Stimulated activated CD8-positive, alpha-beta memory T cell treated with anti-CD3 and anti-CD28 coated beads, Interleukin-4, amount 100 ng/mL, for 48 hours (primary cell): ENCODE measurements at regions not wholly inside any gene's neighbourhood (a gene's known extent, or its start where the extent isn't known, plus 50 kb on each side); places are given as distances from the start of the nearest gene placed in this dataset.

Source experiments
- DNase-seq: peaks from one replicate; pipeline ENCODE4 v3.0.0-alpha.2; 2020

- no peak for DNase-seq
Observed at GRCh38 chr1:239805042-239805441, 286.6 kb upstream of the FMN2 start.

DNA sequence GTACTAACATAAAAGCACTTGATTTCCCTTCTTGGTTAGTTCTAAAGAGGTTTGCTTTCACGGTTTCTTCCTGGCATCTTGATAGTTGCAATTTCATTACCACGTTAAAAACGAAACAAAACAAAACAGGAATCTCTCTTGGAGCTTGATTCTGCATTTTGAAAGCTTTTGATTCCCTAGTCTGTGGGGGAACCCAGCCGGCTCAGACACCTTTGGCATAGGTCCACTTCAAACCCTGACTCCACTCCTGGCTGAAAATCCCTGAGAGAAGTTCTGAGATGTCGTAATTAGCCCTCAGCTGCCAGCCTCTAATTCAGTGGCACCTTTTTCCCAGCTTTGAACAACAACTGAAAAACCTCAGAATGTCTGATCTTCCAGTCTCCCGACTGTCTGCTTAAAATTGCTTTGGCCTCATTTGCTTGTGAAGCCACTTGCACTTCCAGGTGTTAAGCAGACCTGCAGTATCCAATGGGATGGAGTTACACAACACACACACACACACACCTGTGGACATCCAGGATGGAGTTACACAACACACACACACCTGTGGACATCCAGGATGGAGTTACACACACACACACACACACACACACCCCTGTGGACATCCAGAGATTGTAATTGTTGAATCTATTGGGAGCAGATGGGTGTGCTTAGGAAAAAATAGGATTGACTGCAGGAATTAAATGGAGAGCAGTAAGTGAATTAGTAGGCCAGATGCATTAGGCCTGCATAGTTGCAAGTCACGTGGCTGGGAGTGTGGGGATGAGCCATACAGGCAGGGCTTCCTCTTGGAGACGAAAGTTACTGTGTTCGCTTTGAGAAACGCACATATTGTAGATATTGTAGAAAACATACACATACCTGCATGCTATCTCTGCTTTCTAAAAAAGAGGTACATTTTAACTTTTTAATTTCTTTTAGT lies 285.6 kb upstream of the FMN2 start:
- DNase-seq = no peak

- no peak for DNase-seq
Observed at GRCh38 chr1:239806897-239807296, 284.8 kb upstream of the FMN2 start.

- DNase-seq = no peak
Observed at GRCh38 chr1:239807361-239807760, 284.3 kb upstream of the FMN2 start.

GRCh38 chr1:239810061-239810481 lies 281.6 kb upstream of the FMN2 start:
- DNase-seq = no peak

DNA sequence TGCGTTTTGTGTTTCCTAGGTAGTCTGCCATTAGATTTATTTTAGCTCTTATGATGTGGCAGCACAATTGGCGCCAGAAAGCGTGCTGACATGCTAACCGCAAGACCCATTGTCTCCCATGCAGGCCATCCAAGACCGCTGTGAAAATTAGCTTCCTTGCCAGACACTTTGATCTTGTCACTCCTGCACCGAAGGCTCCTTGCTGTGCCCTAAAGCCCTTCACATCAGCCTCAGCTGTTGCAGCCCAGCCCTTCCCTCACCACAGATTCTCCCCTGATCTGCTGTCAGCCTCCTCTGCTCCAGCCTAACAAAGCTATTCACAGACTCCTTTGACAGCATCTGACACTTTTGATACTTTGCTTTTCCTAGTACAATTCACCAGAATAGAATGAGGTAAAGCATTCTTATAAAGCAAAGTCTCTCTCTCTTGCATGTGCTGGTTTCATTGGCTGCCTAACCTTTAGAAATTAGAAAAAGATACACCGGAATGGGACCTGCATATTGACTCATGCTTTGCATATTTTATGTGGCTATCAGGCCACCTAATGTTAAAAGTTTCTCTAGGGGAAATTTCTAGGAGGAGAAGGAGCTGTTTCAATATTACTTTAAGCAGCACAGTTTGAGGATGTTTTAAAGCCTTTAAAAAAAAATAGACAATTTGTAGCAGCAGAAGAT lies 280.3 kb upstream of the FMN2 start:
- DNase-seq = no peak

- no peak for DNase-seq
Observed at GRCh38 chr1:239812580-239812979, 279.1 kb upstream of the FMN2 start.

DNA sequence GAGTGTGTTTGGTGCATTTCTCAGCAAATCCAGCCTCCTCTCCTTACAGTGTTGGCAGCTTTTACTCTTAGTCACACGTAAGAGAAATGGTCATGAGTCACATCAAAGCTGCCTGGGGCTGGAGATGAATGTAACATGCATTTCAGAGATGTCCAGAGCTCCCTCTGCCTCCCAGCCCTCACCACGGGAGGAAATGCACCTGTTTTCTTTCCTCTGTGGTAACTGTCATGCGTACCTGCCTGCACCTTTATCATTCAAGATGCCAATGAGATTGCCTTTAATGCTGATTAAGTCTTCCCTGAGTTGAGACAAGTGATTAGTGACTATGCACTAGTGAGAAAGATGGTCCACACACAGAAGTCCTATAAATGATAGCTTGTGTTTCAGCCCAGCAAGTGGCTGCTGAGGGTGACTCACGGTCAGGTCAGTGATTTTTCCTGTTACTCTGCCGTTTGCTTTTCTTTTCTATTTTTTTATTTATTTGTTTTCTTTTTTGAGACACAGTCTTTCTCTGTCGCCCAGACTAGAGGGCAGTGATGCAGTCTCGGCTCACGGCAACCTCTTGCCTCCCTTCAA lies 277.3 kb upstream of the FMN2 start:
- peak; percentile 52 for DNase-seq

DNA sequence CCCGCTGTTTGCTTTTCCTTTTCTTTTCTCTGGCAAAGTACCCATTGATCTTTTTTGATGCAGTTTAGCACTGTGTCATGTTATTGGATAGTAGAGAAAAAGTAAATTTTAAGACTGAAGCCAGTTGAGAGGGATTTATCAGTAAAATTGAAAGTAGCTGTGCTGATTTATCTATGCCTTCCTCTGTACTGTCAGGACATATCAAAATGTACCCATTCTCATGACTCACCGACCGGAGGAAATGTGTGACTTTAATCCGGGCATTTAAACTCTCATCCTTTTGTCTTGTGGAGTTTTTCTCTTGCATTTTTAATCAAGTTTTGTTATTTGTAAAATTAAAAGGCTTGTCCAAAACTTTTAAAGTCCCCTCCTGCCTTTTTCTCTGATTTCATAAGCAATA lies 276.6 kb upstream of the FMN2 start:
- DNase-seq = no peak

- no peak for DNase-seq
Observed at GRCh38 chr1:239816081-239816782, 275.5 kb upstream of the FMN2 start.

GRCh38 chr1:239817276-239817675 lies 274.4 kb upstream of the FMN2 start:
- DNase-seq = no peak

- DNase-seq = no peak
Observed at GRCh38 chr1:239817801-239818200, 273.9 kb upstream of the FMN2 start.

- no peak for DNase-seq
Observed at GRCh38 chr1:239819096-239819495, 272.6 kb upstream of the FMN2 start.

DNA sequence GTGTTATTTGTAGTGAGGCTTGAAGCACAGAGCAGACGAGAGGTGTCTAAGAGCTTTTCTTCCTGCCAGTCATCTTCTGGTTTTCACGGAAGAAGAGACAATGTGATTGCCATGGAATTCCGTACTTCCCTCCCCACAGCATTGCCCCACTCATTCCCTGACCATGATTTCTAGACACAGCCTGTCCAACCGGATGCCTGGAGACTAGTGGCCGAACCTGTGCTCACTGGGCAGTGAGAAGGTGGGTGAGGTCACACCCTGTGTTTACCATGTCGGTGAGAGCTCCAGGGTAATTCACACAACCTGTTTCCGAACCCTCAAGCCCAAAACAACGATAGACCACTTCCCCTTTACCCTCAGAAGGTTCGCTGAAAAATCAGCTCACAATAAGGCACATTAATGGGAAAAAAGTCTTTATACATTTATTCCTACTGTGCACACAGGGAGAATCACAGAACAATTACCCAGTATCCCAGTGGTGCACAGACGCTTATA lies 271.9 kb upstream of the FMN2 start:
- no peak for DNase-seq

DNA sequence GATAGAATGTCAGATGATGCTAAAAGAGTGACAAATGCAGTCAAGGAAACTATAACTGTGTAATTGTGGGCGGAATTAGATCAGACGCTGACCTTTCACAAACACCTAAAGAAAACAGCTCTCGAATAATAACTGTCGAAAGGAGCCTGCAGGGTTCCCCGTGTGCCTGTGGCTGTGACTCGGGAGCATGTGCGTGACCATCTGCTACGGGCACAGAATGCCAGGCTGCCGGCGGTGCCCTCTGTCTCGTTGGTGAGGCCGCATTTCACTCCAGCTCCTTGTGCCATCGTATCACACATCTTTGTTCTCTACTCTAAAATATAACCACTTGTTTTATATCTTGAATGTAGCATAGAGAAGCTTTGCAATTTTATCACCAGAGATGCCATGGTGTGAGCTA lies 267.8 kb upstream of the FMN2 start:
- no peak for DNase-seq

DNA sequence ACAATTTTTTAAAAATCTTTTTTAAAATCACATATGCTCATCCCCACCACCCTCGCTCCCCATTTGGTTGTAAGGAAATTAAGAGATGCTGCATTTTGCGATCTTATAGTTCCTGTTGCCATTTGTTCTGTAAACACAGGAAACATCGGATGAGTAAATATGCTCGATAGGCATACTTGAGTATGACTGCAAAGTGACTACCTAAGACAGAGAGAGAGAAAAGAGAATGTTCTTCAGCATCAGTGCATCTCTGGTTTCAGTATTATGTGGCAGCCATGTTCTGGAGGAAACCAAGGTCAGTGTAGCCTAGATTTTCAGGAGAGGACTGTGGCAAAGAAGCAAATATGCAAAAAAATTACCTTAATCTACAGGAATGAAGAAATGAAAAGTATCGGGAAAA lies 265.5 kb upstream of the FMN2 start:
- DNase-seq = no peak

DNA sequence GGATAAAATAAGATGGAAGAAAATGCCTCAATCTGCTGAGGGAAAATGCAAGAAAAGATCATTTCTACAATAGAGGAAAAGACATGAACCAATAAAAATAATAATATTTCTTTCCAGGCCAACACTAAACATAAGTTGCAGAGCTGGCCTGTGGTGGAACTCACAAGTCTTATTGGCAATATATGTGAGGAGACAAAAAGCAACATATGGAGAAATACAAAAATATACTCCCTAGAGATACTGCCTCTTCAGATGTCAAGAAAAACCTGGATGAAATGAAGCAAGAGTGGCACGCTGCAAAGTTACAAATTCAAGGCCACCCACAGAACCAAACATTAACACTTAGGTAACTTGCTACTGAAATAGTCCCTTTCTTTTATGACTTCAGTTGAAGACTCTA lies 264.9 kb upstream of the FMN2 start:
- DNase-seq = no peak

DNA sequence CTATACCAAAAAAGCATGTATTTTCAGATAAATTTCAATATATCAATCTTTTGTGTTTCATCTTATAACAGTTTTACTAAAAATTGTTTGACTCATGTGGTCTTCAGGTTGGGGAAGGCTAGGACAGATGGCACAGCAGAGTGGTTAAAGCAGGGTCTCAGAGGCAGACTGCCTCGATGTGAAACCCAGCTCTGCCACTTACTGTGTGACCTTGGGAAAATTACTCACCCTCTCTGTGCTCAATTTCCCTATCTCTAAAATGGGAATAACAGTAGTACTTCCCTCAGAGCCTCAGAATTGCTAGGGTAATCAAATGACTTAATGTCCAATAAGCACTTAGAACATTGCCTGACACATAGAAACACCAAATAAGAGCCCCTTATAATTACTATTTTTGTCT lies 262.1 kb upstream of the FMN2 start:
- no peak for DNase-seq

GRCh38 chr1:239831577-239832355 lies 259.9 kb upstream of the FMN2 start:
- no peak for DNase-seq

DNA sequence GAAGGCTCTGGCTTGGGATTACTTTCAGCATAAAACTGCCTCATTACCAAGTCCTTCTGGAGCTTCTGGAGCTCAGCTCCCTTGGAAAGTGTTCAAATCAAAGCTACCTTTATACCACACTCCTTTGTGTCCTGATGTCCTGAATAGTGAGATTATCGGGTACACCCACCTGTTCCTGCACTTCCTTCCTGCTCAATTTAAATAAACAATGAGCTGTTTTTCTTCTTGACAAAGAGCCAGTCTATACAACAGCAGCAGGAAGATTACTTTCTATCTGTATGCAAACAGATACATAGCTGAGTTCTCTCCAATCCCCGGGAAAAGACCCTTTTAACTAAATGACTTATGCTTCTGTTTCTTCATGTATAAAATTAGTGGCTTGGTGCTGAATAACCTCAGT lies 258.0 kb upstream of the FMN2 start:
- no peak for DNase-seq

GRCh38 chr1:239835946-239836440 lies 255.7 kb upstream of the FMN2 start:
- no peak for DNase-seq

- no peak for DNase-seq
Observed at GRCh38 chr1:239840336-239840735, 251.3 kb upstream of the FMN2 start.
